ENCODE measurements at regions not wholly inside any gene's neighbourhood (a gene's known extent, or its start where the extent isn't known, plus 50 kb on each side); places are given as distances from the start of the nearest gene placed in this dataset.

- TF ChIP-seq ZNF622 (IDR thresholded peaks at IDR 0.05): no peak
- TF ChIP-seq NR2C1 (IDR thresholded peaks at IDR 0.05): no peak
- TF ChIP-seq, protein P1, sequence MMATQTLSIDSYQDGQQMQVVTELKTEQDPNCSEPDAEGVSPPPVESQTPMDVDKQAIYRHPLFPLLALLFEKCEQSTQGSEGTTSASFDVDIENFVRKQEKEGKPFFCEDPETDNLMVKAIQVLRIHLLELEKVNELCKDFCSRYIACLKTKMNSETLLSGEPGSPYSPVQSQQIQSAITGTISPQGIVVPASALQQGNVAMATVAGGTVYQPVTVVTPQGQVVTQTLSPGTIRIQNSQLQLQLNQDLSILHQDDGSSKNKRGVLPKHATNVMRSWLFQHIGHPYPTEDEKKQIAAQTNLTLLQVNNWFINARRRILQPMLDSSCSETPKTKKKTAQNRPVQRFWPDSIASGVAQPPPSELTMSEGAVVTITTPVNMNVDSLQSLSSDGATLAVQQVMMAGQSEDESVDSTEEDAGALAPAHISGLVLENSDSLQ (IDR thresholded peaks at IDR 0.05): no peak
Measured at GRCh38 chr4:178681871-178682270, 1239.6 kb upstream of the AGA start (continued).

GRCh38 chr4:178689926-178690325 is 1247.7 kb upstream of the AGA start:
- intact Hi-C loops (cut with micrococcal nuclease; ENCODE audit: unreplicated experiment): no loop called here
- in situ Hi-C loops (cut with MboI): no loop called here
- H2AFZ ChIP-seq (ENCODE audit: control insufficient read depth, low read depth, low read length): no peak overlapping the region
- no peak overlapping the region for H3K27ac ChIP-seq (ENCODE audit: control insufficient read depth, insufficient read depth)
- ATAC-seq (no peak), DNase-seq (ENCODE audit: low read depth, low spot score) (no peak), FAIRE-seq (no peak)
- no peaks in the 10 kb centered on the region for H3K27me3 ChIP-seq (replicated peaks in 1 of 2; ENCODE audit: control insufficient read depth in 2 of 2, insufficient read depth in 2 of 2, low read length in 1 of 2)
- no peaks in the 10 kb centered on the region for H3K9me3 ChIP-seq (replicated peaks; ENCODE audit: control insufficient read depth, insufficient read depth, low read length)
- CTCF ChIA-PET: interaction anchor here (0.6 to 0.7 kb wide), 2 partner anchors 128 to 180 kb away, joined by 3 read pairs; no protein-coding TSS in a partner anchor
- POLR2A ChIA-PET: interaction anchor here (0.8 kb wide), 1 partner anchor 59 kb away, joined by 3 read pairs; no protein-coding TSS in a partner anchor
- no peaks in the 10 kb centered on the region for H3K36me3 ChIP-seq (ENCODE audit: control insufficient read depth in 2 of 2, insufficient read depth in 2 of 2, low read length in 1 of 2)
- TF ChIP-seq NR2F1 (conservative IDR thresholded peaks at IDR 0.05) (no peak), BCL11A (IDR thresholded peaks at IDR 0.05; ENCODE audit: low read depth, low read length) (no peak), SIN3A (IDR thresholded peaks at IDR 0.05; ENCODE audit: low read depth, low read length) (no peak)
- TF ChIP-seq, protein P2, sequence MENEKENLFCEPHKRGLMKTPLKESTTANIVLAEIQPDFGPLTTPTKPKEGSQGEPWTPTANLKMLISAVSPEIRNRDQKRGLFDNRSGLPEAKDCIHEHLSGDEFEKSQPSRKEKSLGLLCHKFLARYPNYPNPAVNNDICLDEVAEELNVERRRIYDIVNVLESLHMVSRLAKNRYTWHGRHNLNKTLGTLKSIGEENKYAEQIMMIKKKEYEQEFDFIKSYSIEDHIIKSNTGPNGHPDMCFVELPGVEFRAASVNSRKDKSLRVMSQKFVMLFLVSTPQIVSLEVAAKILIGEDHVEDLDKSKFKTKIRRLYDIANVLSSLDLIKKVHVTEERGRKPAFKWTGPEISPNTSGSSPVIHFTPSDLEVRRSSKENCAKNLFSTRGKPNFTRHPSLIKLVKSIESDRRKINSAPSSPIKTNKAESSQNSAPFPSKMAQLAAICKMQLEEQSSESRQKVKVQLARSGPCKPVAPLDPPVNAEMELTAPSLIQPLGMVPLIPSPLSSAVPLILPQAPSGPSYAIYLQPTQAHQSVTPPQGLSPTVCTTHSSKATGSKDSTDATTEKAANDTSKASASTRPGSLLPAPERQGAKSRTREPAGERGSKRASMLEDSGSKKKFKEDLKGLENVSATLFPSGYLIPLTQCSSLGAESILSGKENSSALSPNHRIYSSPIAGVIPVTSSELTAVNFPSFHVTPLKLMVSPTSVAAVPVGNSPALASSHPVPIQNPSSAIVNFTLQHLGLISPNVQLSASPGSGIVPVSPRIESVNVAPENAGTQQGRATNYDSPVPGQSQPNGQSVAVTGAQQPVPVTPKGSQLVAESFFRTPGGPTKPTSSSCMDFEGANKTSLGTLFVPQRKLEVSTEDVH (IDR thresholded peaks at IDR 0.05; ENCODE audit: low read depth, partially characterized antibody): no peak
- TF ChIP-seq, protein P1 (IDR thresholded peaks at IDR 0.05): no peak
- H3K4me1 ChIP-seq (ENCODE audit: control insufficient read depth, insufficient read depth, low read length): no peaks in the 10 kb centered on the region
- H3K4me3 ChIP-seq: no peak overlapping the region
- no TSS peak for BruUV-seq (replicated peaks)
- no peak overlapping the region for H3K4me2 ChIP-seq (ENCODE audit: control insufficient read depth, insufficient read depth)
- H3K79me2 ChIP-seq (ENCODE audit: control insufficient read depth, insufficient read depth, low read length): no peaks in the 10 kb centered on the region
- no peaks in the 10 kb centered on the region for H4K20me1 ChIP-seq (ENCODE audit: control insufficient read depth, insufficient read depth)
- RAD21 ChIA-PET (ENCODE audit: unreplicated experiment): no interaction called here
- SMC1A ChIA-PET (ENCODE audit: uncharacterized antibody, unreplicated experiment): interaction anchor here (0.6 kb wide), 1 partner anchor 57 kb away, joined by 3 read pairs; no protein-coding TSS in a partner anchor
- no peak overlapping the region for H3K9ac ChIP-seq (ENCODE audit: control insufficient read depth, insufficient read depth, low read length)

Measured in GM12878 (cell line).